ENCODE measurements at regions not wholly inside any gene's neighbourhood (a gene's known extent, or its start where the extent isn't known, plus 50 kb on each side); places are given as distances from the start of the nearest gene placed in this dataset.

- TF ChIP-seq POLR2A (IDR thresholded peaks at IDR 0.05; ENCODE audit: extremely low read depth, insufficient read length) (no peak), MAX (IDR thresholded peaks at IDR 0.05; ENCODE audit: low read depth, low read length) (no peak), MYC (IDR thresholded peaks at IDR 0.05; ENCODE audit: low read depth, low read length) (no peak)
- TF ChIP-seq, protein P1, sequence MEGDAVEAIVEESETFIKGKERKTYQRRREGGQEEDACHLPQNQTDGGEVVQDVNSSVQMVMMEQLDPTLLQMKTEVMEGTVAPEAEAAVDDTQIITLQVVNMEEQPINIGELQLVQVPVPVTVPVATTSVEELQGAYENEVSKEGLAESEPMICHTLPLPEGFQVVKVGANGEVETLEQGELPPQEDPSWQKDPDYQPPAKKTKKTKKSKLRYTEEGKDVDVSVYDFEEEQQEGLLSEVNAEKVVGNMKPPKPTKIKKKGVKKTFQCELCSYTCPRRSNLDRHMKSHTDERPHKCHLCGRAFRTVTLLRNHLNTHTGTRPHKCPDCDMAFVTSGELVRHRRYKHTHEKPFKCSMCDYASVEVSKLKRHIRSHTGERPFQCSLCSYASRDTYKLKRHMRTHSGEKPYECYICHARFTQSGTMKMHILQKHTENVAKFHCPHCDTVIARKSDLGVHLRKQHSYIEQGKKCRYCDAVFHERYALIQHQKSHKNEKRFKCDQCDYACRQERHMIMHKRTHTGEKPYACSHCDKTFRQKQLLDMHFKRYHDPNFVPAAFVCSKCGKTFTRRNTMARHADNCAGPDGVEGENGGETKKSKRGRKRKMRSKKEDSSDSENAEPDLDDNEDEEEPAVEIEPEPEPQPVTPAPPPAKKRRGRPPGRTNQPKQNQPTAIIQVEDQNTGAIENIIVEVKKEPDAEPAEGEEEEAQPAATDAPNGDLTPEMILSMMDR (IDR thresholded peaks at IDR 0.05; ENCODE audit: low read depth, low read length), result no peak
Observed at GRCh38 chr14:26913786-26914185, 316.0 kb upstream of the NOVA1 start.
